Right lobe of liver (tissue), 6 donors: ENCODE measurements at regions not wholly inside any gene's neighbourhood (a gene's known extent, or its start where the extent isn't known, plus 50 kb on each side); places are given as distances from the start of the nearest gene placed in this dataset.

Experiments
- ATAC-seq, 4 donors: fragments of 200-7000 bp; cut with Tn5 transposase; one replicate each; pipeline ENCODE4 v1.9.1; 2020; ENCODE audit warnings: mild to moderate bottlenecking in 4 of 4, moderate library complexity in 4 of 4
- DNase-seq, 3 donors: peaks; one replicate each; pipeline ENCODE4 v3.0.0-alpha.2; 2020
- H3K27ac ChIP-seq, 3 donors: fragments of 200-600 bp; one replicate each; pipeline ENCODE4 v1.8.0; 2022
- H3K27me3 ChIP-seq, 2 donors: fragments of 200-600 bp; one replicate each; pipeline ENCODE4 v1.8.0; 2022
- H3K36me3 ChIP-seq, 4 donors: fragments of 200-600 bp; sonication (generic) in 1 of 4; one replicate each; pipeline versions ENCODE4 v1.5.1 to v1.8.0; 2017 to 2022; ENCODE audit warnings: control low read depth in 1 of 4
- H3K4me1 ChIP-seq, 4 donors: fragments of 200-600 bp; sonication (generic) in 1 of 4; one replicate each; pipeline versions ENCODE4 v1.5.1 to v1.8.0; 2017 to 2022; ENCODE audit warnings: control low read depth in 1 of 4
- H3K4me3 ChIP-seq, 3 donors: fragments of 200-600 bp; one replicate each; pipeline ENCODE4 v1.8.0; 2022
- H3K9me3 ChIP-seq, 4 donors: fragments of 200-600 bp; sonication (generic) in 1 of 4; one replicate each; pipeline versions ENCODE4 v1.5.1 to v1.8.0; 2017 to 2022; ENCODE audit warnings: control low read depth in 1 of 4
- CTCF ChIP-seq, 4 donors: fragments of 200-600 bp in 3 of 4; fragments of 450-650 bp in 1 of 4; IDR thresholded peaks; one replicate each; pipeline versions ENCODE4 v1.5.1 to v1.8.0; 2016 to 2022; ENCODE audit warnings: antibody characterized with exemption in 4 of 4, mild to moderate bottlenecking in 2 of 4
- POLR2A ChIP-seq: fragments of 450-650 bp; IDR thresholded peaks from one replicate; pipeline ENCODE4 v1.6.1; 2017; ENCODE audit warnings: antibody characterized with exemption, mild to moderate bottlenecking
- WGBS: methylation state at CpG from one replicate; pipeline ENCODE4 v1.1.6; 2018; ENCODE audit warnings: low coverage, low lambda C conversion rate; ENCODE audit not compliant: insufficient coverage; ENCODE audit errors: missing lambda C conversion rate; 5-methylcytosine and 5-hydroxymethylcytosine counted together
- intact Hi-C, 2 donors: fragments of 100-400 bp; cut with DNase I; formaldehyde crosslinking; loops; one replicate each; pipeline versions ENCODE4 v1.11.2 to v1.14.1; 2022
- donor health status: DM: no; HTN: yes; CAD: no.
- donor health status: DM: no; HTN: no; CAD: no.
- donor health status: DM: no; HTN: no; CAD: no.
- donor health status: DM: no; HTN: yes; CAD: no.
- donor health status: DM: no; HTN: yes; CAD: no.

DNA sequence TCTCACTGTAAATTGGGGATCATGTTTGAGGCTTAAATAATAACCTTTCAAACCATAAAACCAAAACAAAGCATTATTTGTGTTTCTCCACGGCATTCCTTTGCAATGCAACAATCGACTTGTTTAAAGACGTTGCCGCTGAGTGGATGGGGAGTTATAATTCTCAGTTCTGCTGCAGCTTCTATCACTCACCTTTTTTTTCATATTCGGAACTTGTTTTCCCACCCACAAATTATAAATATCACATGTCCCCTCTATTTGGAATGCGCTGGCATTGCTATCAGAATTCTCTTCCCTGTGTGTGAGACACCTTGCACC, 372.8 kb upstream of the SMIM21 start:
- Histone ChIP-seq H3K9me3 (no peaks in the 10 kb centered on the region), H3K27me3 (no peaks in the 10 kb centered on the region), H3K4me3 (no peak overlapping the region), H3K4me1 (no peaks in the 10 kb centered on the region), H3K36me3 (no peaks in the 10 kb centered on the region), H3K27ac (no peak overlapping the region)
- TF ChIP-seq CTCF (IDR thresholded peaks at IDR 0.05) (no peak), POLR2A (no peak)
- intact Hi-C loops = no loop called here
- 73% methylated on average over 6 of the region's 6 CpGs for WGBS
- ATAC-seq (no peak), DNase-seq (no peak)

DNA sequence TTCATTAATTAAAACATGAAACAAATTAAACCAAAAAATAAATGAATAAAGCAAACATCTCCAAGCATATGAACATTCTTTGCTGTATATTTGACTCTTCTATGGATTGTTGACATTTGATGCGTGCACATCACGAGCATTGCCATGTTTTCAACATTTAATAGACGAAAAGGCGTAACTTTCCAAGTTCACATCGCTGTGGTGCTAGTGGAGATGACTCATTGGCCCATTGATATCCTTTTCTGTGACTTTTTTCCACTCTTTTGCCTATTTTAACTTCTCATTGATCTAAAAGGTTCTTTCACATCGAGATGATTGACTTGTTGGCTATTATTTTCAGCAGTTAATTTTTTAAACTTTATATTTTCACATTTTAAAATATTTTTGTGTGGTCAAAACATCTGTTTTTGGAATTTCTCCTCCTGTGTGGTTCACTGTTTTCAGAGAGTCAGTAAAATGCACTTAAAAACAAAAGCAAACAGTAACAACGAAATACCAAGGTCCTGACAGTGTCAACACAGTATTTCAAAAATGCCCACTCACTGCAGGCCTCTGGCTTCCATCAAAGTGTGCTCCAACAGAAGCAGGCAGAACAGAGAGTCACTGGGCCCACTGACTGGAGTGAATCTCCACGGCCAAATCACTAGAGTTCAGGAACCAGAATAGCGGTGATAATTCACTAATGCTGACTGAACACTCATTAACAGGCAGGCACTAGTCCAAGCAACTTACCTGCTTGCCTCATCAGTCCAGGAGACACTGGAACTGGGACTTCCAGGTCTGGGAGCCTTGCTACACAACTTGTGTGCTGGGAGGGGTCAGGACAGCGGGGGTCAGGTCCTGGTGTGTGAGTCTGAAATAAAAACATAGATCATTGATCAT, 372.2 kb upstream of the SMIM21 start:
- DNase-seq = no peak
- 49% methylated on average over 7 of the region's 10 CpGs for WGBS
- H3K27me3 ChIP-seq = no peaks in the 10 kb centered on the region
- no peak overlapping the region for H3K27ac ChIP-seq
- no peak overlapping the region for H3K4me3 ChIP-seq
- H3K4me1 ChIP-seq = no peaks in the 10 kb centered on the region
- TF ChIP-seq CTCF (IDR thresholded peaks at IDR 0.05) (no peak), POLR2A (no peak)
- H3K9me3 ChIP-seq = no peaks in the 10 kb centered on the region
- intact Hi-C loops = no loop called here
- H3K36me3 ChIP-seq = no peaks in the 10 kb centered on the region
- ATAC-seq = no peak

- ATAC-seq (no peak), DNase-seq (no peak)
- H3K27ac ChIP-seq = no peak overlapping the region
- TF ChIP-seq POLR2A (no peak), CTCF (IDR thresholded peaks at IDR 0.05) (no peak)
- no peaks in the 10 kb centered on the region for H3K4me1 ChIP-seq
- 36% methylated on average over 1 of the region's 1 CpG for WGBS
- H3K27me3 ChIP-seq = no peaks in the 10 kb centered on the region
- H3K9me3 ChIP-seq = no peaks in the 10 kb centered on the region
- no peak overlapping the region for H3K4me3 ChIP-seq
- intact Hi-C loops = no loop called here
- H3K36me3 ChIP-seq = no peaks in the 10 kb centered on the region
Observed at GRCh38 chr18:75797046-75797445, 369.5 kb upstream of the SMIM21 start.

- no peak overlapping the region for H3K4me3 ChIP-seq
- ATAC-seq (no peak), DNase-seq (no peak)
- no peaks in the 10 kb centered on the region for H3K4me1 ChIP-seq
- H3K9me3 ChIP-seq = no peaks in the 10 kb centered on the region
- no peak overlapping the region for H3K27ac ChIP-seq
- 41% methylated on average over 2 of the region's 2 CpGs for WGBS
- H3K36me3 ChIP-seq = no peaks in the 10 kb centered on the region
- H3K27me3 ChIP-seq = no peaks in the 10 kb centered on the region
- intact Hi-C loops = no loop called here
- TF ChIP-seq CTCF (IDR thresholded peaks at IDR 0.05) (no peak), POLR2A (no peak)
Observed at GRCh38 chr18:75790796-75791195, 363.3 kb upstream of the SMIM21 start.
